Mononuclear cell (primary cell): ENCODE measurements at regions not wholly inside any gene's neighbourhood (a gene's known extent, or its start where the extent isn't known, plus 50 kb on each side); places are given as distances from the start of the nearest gene placed in this dataset.

Experiments used
- H3K27me3 ChIP-seq: 2 replicates; pipeline ENCODE4 v1.6.0; 2011; ENCODE audit warnings: low read length, control low read depth; ENCODE audit not compliant: insufficient read depth
- H3K4me1 ChIP-seq: 2 replicates; pipeline ENCODE4 v1.5.1; 2011; ENCODE audit warnings: mild to moderate bottlenecking, low read length, control low read depth; ENCODE audit not compliant: insufficient read depth
- H3K4me3 ChIP-seq: 2 replicates; pipeline ENCODE4 v1.5.1; 2011; ENCODE audit warnings: mild to moderate bottlenecking, low read length, moderate library complexity
- H3K9me3 ChIP-seq: 2 replicates; pipeline ENCODE4 v1.5.1; 2011; ENCODE audit warnings: low read depth, mild to moderate bottlenecking, control low read depth, low read length

DNA sequence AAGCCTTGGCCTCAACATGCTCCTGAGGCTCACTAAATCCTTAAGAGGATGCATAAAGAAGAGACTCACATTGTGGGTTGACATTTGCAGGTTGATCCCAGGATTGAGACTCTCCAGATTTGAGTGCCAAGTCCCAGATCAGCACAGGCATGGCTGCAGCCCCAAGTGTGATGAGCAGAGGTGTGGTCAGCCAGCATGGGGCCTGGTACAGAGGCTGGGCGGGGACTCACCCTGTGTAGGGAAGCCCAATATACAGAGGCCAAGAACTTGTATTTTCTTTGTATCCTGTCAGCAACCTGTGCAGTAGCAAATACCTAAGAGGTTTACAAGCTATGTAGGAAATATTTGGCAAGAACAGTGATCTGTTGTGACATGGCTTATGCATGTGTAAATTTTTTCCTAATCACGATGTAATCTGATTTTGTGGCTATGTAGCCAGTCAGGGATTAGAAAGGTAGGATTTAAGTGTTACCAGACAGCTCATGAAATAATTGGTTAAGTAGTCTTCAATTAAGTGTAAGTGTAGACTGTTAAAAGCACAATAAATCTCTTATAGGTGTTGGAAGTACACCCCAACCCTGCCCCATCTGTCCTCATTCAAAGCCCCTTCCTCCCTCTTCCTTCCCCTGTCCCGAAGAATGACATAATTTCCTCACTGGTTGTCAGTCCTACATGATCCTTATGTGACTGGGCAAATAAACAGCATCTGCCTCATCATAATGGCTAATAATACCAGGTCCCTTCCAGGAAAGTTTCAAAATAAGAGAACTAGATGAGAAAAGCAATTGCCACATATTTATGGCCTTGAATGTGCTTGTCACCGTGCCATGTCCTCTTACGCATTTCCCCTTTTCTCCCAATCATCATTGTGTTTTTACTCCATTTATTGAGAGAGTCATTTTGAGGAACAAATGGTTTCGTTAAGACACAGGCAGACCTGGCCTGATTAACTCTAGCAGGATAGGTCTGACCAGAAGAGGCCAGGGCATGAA is 120.9 kb downstream of the HLX start:
- no peaks in the 10 kb centered on the region for H3K9me3 ChIP-seq
- H3K4me1 ChIP-seq = peaks cover 24% of the 10 kb centered on the region
- no peak overlapping the region for H3K4me3 ChIP-seq
- H3K27me3 ChIP-seq = no peaks in the 10 kb centered on the region

DNA sequence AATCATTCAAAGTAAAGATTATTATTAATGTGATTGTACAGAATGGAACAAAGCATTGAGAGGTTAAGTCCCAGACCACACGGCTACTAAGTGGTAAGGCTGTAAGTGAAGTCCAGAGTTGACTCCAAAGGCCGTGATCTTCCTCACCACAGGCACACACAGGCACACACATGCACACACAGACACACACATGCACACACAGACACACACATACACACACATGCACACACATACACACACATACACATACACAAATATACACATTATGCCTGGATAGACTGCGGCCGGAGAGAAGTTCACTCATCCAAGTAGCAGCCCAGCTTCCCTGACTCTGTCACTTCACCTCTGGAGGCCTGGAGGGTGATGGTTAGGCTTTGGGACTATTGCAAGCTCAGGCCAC is 121.9 kb downstream of the HLX start:
- H3K4me3 ChIP-seq = no peak overlapping the region
- H3K27me3 ChIP-seq = no peaks in the 10 kb centered on the region
- H3K4me1 ChIP-seq = peaks cover 24% of the 10 kb centered on the region
- no peaks in the 10 kb centered on the region for H3K9me3 ChIP-seq

DNA sequence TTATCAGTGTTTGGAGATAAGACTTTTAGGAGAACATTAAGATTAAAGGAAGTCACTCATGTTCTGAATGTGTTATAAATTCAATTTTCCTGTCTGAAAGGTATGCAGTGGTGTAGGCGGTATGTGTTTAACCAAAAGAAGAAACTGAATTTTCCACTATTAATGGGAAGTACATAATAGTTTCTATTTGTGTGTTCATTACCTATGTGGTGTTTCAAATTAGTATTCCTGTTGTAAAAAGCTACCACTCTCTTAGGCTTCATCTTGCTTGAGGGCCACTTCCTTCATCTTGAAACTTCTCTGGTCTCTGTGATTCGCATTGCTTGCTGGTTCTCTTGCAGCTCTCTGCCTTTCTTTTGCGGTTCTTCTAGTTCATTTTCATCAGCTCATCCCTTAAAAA is 123.4 kb downstream of the HLX start:
- Histone ChIP-seq H3K27me3 (no peaks in the 10 kb centered on the region), H3K4me3 (no peak overlapping the region), H3K9me3 (no peaks in the 10 kb centered on the region), H3K4me1 (peaks cover 24% of the 10 kb centered on the region)

DNA sequence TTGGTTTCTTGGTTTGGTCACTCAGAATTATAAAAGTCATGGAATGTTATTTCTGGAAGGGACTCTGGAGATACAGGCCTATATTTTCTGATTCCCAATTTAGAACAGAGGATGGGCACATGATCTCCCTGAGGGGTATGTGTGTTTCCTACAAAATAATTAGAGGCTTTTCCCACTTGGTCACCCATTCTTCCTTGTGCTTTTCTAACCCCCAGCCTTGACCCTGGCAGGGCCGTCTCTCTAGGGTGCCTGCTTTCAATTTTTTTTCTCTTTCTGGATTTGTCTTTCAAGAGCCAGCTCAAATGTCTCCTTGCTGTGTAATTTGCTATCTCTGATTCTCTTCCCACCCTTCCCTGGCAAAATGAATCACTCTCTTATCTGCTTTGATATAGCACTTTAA is 131.9 kb downstream of the HLX start:
- no peaks in the 10 kb centered on the region for H3K27me3 ChIP-seq
- H3K9me3 ChIP-seq = no peaks in the 10 kb centered on the region
- H3K4me1 ChIP-seq = peaks cover 14% of the 10 kb centered on the region
- H3K4me3 ChIP-seq = no peak overlapping the region

DNA sequence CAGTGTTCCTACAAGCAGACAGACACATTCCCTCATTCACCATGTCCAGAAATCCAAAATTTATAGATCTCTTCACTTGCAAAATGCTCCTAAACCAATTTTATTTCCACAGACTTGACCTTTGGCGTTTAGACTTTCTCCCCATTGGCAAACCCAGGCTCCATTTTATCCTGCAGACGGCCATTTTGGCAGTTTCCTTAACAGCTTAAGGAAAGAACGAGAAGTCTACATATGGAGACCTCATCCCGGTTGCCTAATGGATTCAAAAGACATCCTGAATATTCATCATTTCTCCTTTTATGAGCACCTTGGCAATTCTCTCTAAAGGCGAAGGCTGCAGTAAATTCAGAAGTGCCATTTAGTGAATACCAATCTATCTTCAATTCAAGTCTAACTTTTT is 132.9 kb downstream of the HLX start:
- peaks cover 19% of the 10 kb centered on the region for H3K4me1 ChIP-seq
- H3K4me3 ChIP-seq = no peak overlapping the region
- no peaks in the 10 kb centered on the region for H3K27me3 ChIP-seq
- no peaks in the 10 kb centered on the region for H3K9me3 ChIP-seq

DNA sequence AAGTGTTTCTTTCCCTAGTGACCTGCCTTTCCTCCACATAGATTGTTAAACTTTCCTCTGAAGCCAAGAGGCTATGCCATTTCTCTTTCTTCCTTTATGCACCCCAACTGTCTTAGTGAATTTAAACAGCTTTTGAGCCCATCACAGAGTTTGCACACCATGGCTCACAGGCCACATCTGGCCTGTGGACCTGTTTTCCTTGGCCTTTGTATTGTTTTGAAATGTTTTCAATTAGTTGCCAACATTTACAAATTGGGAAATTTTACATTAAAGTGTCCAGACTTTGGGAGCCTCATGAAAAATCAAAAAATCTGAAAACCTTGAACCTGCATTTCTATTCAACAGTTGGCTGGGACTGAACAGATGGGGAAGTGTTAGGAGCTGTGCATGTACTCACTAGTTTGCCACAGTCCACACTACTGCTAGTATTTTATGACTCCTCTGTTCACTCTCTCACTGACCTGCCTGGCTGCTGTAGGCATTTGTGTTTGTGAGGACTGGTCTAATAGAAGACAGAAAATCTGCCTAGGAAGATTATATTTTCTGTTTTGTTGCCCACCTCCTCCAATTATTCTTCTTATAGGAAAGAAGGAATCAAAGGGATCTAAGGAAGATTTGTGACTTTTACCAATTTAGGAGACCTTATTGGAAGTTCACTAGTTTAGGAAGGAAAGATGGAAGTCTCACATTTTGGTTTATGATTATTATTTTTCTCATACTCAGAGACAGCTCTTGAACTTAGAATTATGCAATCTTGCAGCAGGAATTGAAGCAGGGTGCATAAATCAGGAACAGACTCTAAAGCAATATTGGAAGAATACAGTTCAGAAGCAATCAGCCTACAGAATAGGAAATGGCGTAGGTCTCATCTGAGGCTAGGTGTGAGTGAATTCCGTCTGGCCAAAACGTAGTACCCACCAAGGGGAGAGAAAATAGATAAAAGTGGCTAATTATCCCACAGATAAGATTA is 134.7 kb downstream of the HLX start:
- Histone ChIP-seq H3K4me1 (peaks cover 23% of the 10 kb centered on the region), H3K9me3 (no peaks in the 10 kb centered on the region), H3K27me3 (no peaks in the 10 kb centered on the region), H3K4me3 (no peak overlapping the region)

DNA sequence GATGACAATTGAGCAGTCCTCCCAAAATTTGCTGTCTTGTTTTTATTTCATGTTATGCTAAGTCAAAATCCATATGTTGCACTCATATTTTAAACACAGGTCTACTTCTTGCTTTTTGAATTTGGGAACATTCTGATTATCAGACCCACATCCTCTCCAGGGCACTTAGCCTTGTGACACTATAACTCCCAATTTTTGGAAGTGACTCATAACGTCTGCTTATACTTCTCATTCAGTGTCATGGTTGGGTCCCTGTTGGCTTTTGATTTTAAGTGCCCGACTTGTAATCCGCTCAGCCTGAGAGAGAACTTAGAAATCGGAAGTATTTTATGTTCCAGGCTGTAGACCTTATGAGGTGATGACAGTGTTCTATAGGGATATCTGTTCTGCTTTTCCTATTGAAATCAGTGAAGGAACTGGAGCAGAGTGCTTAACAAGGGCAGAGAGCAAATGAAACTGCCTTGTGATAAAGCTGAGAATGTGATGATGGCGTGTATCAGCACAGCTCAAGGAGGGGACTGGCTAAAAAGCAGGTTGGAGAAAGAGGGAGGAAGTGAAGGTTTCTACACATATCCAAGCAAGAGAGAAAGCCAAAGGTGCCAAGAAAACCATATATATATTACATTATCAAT is 136.0 kb downstream of the HLX start:
- Histone ChIP-seq H3K27me3 (no peaks in the 10 kb centered on the region), H3K9me3 (no peaks in the 10 kb centered on the region), H3K4me3 (no peak overlapping the region), H3K4me1 (peaks cover 23% of the 10 kb centered on the region)

DNA sequence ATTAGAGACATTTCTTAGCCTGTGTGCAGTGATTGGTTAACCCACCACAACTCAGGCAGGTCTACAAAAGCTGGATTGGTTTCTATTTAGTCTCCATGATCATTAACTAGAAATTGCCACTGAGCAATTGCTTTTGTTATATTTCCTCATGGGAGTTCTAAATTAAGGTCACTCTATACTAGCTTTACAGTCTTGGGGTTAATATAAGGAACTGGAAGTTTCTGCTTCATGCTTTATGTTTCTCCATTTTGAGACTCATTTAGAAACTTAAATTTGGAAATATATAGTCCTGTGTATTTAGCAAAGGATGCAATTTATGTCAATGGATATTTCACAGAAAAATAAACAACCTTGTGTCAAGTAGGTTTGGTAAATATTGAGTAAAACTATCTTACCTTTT is 137.5 kb downstream of the HLX start:
- Histone ChIP-seq H3K4me1 (peaks cover 23% of the 10 kb centered on the region), H3K4me3 (no peak overlapping the region)

DNA sequence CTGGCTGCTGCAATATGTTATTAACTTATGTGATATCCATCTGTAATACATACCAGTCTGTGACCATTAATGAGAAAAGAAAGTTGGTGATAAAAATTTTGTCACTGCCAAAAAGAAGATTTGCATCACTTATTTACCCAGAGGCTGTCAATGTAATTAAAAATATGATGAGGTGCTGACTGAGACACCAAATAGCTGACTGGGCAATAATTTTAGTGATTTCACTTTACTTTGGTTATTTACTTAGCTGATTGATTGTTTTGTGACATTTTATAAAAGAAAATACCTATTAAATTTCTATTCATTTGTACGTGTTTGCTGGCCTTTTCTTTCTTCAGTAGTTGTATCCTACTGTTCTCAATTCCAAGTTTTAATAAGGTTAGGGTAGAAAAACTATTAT is 139.2 kb downstream of the HLX start:
- Histone ChIP-seq H3K27me3 (no peaks in the 10 kb centered on the region), H3K4me1 (peaks cover 23% of the 10 kb centered on the region), H3K4me3 (no peak overlapping the region), H3K9me3 (no peaks in the 10 kb centered on the region)

More for the DNA sequence above, 137.5 kb downstream of the HLX start:
- no peaks in the 10 kb centered on the region for H3K27me3 ChIP-seq
- H3K9me3 ChIP-seq = no peaks in the 10 kb centered on the region

DNA sequence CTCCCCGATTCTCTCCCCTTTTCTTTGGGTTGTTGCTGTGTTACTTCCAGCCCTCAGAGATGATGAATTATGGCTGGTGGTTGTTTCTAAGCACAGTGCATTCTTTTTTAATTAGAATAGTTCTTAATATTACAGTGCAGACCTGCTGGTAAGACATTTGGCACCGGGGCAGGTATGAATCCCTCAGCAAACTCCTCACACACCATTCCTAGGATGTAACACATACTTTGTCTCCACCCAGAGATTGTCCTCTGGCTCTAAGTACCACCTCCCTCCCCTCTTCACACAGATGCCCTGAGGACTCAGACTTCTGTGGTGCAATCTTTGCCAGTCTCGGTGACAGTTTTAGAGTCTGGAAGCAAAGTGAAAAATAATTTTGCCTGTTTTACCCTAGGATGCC is 143.1 kb downstream of the HLX start:
- H3K4me3 ChIP-seq = no peak overlapping the region
- H3K4me1 ChIP-seq = peaks cover 19% of the 10 kb centered on the region
- H3K27me3 ChIP-seq = no peaks in the 10 kb centered on the region
- no peaks in the 10 kb centered on the region for H3K9me3 ChIP-seq

DNA sequence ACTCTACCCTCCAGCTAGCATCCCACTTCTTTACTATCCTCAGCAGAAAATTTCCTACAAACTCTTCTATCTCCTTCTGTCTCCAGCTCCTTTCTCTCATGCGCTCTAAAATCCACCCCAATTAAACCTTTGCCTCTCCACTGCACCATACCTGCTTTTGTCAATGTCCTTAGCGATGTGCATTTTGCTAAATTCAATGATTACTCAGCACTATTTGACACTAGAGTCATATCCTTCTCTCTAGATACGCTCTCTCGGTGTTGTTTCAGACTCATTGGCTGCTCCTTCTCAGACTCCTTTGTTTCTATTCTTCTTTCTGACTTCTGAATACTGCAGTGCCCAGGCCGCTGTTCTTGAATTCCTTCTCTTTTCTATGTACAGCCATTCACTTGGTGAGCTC is 144.2 kb downstream of the HLX start:
- Histone ChIP-seq H3K9me3 (no peaks in the 10 kb centered on the region), H3K27me3 (no peaks in the 10 kb centered on the region), H3K4me3 (no peak overlapping the region), H3K4me1 (peaks cover 18% of the 10 kb centered on the region)

DNA sequence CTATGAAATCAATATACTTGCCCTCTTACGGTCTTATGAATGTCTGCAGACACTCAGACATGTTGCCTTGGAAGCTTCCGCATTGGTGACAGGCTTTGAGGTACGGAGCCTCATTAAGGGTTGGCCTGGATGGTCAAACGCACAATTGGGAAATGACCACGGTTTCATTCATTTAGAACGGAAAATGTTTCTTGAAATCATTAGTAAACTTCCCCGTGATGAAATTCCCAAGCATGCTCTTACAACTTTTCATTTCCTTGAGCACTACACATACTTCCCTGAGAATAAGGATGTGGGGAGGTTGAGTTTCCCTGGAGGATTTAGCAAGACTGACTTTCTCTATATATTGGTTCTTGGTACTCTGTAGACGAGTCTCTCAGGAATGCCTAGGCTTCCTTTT is 146.3 kb downstream of the HLX start:
- Histone ChIP-seq H3K4me1 (peaks cover 18% of the 10 kb centered on the region), H3K4me3 (no peak overlapping the region), H3K9me3 (no peaks in the 10 kb centered on the region), H3K27me3 (no peaks in the 10 kb centered on the region)

DNA sequence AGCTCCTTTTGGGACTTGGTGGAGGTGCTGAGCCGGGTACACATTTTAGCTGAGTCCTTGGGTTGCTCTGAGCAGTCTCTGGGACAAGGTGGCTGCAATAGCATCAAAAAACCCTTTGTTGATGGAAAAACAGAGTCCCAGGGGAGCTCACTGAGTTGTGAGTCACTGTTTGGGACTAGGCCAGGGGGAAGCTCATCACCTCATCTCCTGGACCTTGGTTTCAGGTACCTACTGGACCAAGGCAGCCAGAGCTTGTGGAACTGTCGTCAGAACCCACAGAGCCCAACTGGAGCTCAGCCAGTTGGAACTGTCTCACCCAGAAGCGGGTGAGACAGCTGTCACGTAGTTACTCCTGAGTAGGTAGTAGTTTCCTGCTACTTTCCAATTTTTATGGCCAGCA is 146.7 kb downstream of the HLX start:
- Histone ChIP-seq H3K4me3 (no peak overlapping the region), H3K9me3 (no peaks in the 10 kb centered on the region), H3K27me3 (no peaks in the 10 kb centered on the region), H3K4me1 (peaks cover 18% of the 10 kb centered on the region)

DNA sequence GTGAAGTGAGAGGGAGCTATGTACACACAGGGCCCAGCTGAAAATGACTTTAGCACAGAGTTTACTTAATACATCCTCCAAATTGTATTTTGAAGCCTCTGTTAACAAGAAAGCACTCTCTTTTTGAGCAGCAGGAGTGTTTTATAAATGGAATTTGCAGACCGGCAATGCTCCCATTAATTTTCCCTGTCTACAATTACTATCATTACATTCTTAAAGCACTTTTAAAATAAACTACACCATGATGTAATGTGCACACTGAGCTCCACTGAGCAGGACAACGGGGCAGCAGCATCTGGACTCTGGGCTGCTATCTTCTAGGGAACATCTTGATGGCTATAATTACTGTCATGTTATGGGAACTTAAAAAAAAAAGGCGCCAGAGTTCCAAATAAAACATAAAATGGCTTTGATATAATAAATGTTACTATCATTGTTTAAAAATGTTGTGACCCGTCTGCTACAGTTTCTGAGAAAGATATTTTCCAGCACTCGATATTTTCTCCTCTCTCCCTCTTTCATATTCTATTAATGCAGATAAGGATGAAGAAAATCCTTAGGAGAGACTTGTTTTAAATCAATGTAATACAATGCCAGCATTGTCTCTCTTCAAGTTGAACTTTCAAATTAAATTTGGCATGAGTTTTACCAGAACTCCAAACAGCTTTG is 150.9 kb downstream of the HLX start:
- Histone ChIP-seq H3K4me3 (no peak overlapping the region), H3K27me3 (no peaks in the 10 kb centered on the region), H3K4me1 (peaks cover 19% of the 10 kb centered on the region), H3K9me3 (no peaks in the 10 kb centered on the region)
